ENCODE measurements at regions not wholly inside any gene's neighbourhood (a gene's known extent, or its start where the extent isn't known, plus 50 kb on each side); places are given as distances from the start of the nearest gene placed in this dataset.

DNA sequence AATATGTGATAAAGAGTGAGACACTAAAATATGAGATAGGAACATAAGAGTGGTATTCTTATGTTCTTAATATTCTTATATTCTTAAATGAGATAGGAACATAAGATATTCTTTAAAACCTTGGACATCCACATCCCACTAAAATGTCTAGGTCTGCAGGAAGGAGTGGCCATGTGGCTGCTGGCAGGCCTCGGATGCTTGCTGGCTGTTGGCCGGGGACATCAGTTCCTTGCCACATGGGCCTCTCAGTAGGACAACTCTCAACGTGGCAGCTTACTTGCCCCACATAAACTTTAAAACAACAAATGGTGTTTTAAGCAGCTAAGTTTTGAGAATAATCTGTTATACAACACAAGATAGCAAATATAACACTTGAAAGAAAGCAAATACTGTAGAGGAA, 240.1 kb downstream of the CASP12 start:
- no peak for DNase-seq (ENCODE audit: low read depth in 2 of 2)
- Histone ChIP-seq H3K4me1 (ENCODE audit: control insufficient read depth, extremely low read depth, insufficient read depth, low read length) (no peaks in the 10 kb centered on the region), H4K20me1 (ENCODE audit: control insufficient read depth, extremely low read depth, insufficient read depth, low read length) (no peaks in the 10 kb centered on the region)

DNA sequence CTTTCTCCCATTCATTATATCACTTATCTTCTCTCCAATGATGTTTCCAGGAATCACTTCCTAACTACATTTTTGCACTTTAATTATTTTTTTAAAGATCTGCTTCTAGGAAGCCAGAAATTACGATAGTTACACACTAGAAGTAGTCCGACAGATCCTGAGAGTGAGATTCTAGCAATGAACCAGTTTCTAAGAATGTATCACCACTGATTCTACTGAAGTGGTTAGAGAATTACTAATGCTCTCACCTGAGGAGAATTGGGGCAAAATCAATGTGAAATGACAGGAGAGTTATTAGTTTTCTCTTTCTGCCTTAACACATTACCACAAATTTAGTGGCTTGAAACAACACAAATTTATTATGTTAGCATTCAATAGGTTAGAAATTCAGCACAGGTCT, 241.2 kb downstream of the CASP12 start:
- no peaks in the 10 kb centered on the region for H3K79me2 ChIP-seq (ENCODE audit: control insufficient read depth, insufficient read depth, low read length)
- no peak overlapping the region for H2AFZ ChIP-seq (ENCODE audit: low read length)
- no peak for DNase-seq (ENCODE audit: low read depth in 2 of 2)
- H3K4me3 ChIP-seq (replicated peaks in 1 of 4; ENCODE audit: control extremely low read depth in 1 of 4, insufficient read depth in 1 of 4, low read depth in 3 of 4, low read length in 4 of 4) = no peak overlapping the region
- no peak overlapping the region for H3K4me2 ChIP-seq (ENCODE audit: extremely low read depth, insufficient read depth, low read length)
- no peak overlapping the region for H3K9ac ChIP-seq (ENCODE audit: insufficient read depth, low read length)
- H3K27ac ChIP-seq (ENCODE audit: insufficient read depth, low read length) = no peak overlapping the region
- no peaks in the 10 kb centered on the region for H4K20me1 ChIP-seq (ENCODE audit: control insufficient read depth, extremely low read depth, insufficient read depth, low read length)
- H3K27me3 ChIP-seq (ENCODE audit: control insufficient read depth, insufficient read depth, low read length) = no peaks in the 10 kb centered on the region
- no peaks in the 10 kb centered on the region for H3K4me1 ChIP-seq (ENCODE audit: control insufficient read depth, extremely low read depth, insufficient read depth, low read length)
- H3K36me3 ChIP-seq (ENCODE audit: control insufficient read depth, insufficient read depth, low read length) = no peaks in the 10 kb centered on the region
- TF ChIP-seq, protein P1, sequence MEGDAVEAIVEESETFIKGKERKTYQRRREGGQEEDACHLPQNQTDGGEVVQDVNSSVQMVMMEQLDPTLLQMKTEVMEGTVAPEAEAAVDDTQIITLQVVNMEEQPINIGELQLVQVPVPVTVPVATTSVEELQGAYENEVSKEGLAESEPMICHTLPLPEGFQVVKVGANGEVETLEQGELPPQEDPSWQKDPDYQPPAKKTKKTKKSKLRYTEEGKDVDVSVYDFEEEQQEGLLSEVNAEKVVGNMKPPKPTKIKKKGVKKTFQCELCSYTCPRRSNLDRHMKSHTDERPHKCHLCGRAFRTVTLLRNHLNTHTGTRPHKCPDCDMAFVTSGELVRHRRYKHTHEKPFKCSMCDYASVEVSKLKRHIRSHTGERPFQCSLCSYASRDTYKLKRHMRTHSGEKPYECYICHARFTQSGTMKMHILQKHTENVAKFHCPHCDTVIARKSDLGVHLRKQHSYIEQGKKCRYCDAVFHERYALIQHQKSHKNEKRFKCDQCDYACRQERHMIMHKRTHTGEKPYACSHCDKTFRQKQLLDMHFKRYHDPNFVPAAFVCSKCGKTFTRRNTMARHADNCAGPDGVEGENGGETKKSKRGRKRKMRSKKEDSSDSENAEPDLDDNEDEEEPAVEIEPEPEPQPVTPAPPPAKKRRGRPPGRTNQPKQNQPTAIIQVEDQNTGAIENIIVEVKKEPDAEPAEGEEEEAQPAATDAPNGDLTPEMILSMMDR (conservative IDR thresholded peaks at IDR 0.05 in 1 of 2, IDR thresholded peaks at IDR 0.05 in 1 of 2; ENCODE audit: low read depth in 1 of 2, low read length in 2 of 2) = no peak
- H3K9me3 ChIP-seq (ENCODE audit: control insufficient read depth, insufficient read depth, low read depth, low read length) = no peaks in the 10 kb centered on the region

More for the DNA sequence above, 240.1 kb downstream of the CASP12 start:
- Histone ChIP-seq H3K36me3 (ENCODE audit: control insufficient read depth, insufficient read depth, low read length) (no peaks in the 10 kb centered on the region), H2AFZ (ENCODE audit: low read length) (no peak overlapping the region), H3K79me2 (ENCODE audit: control insufficient read depth, insufficient read depth, low read length) (no peaks in the 10 kb centered on the region), H3K4me3 (replicated peaks in 1 of 4; ENCODE audit: control extremely low read depth in 1 of 4, insufficient read depth in 1 of 4, low read depth in 3 of 4, low read length in 4 of 4) (no peak overlapping the region), H3K27ac (ENCODE audit: insufficient read depth, low read length) (no peak overlapping the region), H3K4me2 (ENCODE audit: extremely low read depth, insufficient read depth, low read length) (no peak overlapping the region), H3K9ac (ENCODE audit: insufficient read depth, low read length) (no peak overlapping the region), H3K27me3 (ENCODE audit: control insufficient read depth, insufficient read depth, low read length) (no peaks in the 10 kb centered on the region), H3K9me3 (ENCODE audit: control insufficient read depth, insufficient read depth, low read depth, low read length) (no peaks in the 10 kb centered on the region)
- no peak for TF ChIP-seq EZH2 (IDR thresholded peaks at IDR 0.05; ENCODE audit: low read length, missing control alignments)
- TF ChIP-seq, protein P1 (conservative IDR thresholded peaks at IDR 0.05 in 1 of 2, IDR thresholded peaks at IDR 0.05 in 1 of 2; ENCODE audit: low read depth in 1 of 2, low read length in 2 of 2) = no peak

DNA sequence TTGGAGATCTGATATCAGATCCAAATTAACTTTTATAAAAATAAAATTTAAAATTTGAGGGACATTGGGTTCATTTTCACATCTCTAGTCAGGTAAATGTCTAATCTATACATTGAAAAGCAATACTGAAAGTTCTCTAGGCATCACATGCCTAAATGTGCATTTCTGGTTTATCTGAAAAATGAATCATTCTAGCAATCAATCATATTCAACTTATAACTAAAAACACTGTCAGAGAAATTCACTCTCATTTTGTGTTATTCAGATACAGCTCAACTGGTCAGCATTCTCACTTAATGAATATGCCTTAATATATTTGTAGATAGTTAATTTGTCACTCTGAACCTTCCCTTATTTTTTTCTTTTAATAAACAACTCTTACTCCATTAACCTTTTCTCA, 243.2 kb downstream of the CASP12 start:
- Histone ChIP-seq H2AFZ (ENCODE audit: low read length) (no peak overlapping the region), H3K9me3 (ENCODE audit: control insufficient read depth, insufficient read depth, low read depth, low read length) (no peaks in the 10 kb centered on the region), H3K4me1 (ENCODE audit: control insufficient read depth, extremely low read depth, insufficient read depth, low read length) (no peaks in the 10 kb centered on the region), H4K20me1 (ENCODE audit: control insufficient read depth, extremely low read depth, insufficient read depth, low read length) (no peaks in the 10 kb centered on the region), H3K27ac (ENCODE audit: insufficient read depth, low read length) (no peak overlapping the region), H3K36me3 (ENCODE audit: control insufficient read depth, insufficient read depth, low read length) (no peaks in the 10 kb centered on the region), H3K9ac (ENCODE audit: insufficient read depth, low read length) (no peak overlapping the region), H3K27me3 (ENCODE audit: control insufficient read depth, insufficient read depth, low read length) (no peaks in the 10 kb centered on the region), H3K79me2 (ENCODE audit: control insufficient read depth, insufficient read depth, low read length) (no peaks in the 10 kb centered on the region), H3K4me3 (replicated peaks in 1 of 4; ENCODE audit: control extremely low read depth in 1 of 4, insufficient read depth in 1 of 4, low read depth in 3 of 4, low read length in 4 of 4) (no peak overlapping the region), H3K4me2 (ENCODE audit: extremely low read depth, insufficient read depth, low read length) (no peak overlapping the region)
- no peak for DNase-seq (ENCODE audit: low read depth in 2 of 2)
- TF ChIP-seq, protein P1 (conservative IDR thresholded peaks at IDR 0.05 in 1 of 2, IDR thresholded peaks at IDR 0.05 in 1 of 2; ENCODE audit: low read depth in 1 of 2, low read length in 2 of 2) = no peak
- no peak for TF ChIP-seq EZH2 (IDR thresholded peaks at IDR 0.05; ENCODE audit: low read length, missing control alignments)
